Breast epithelium (tissue), 3 donors: ENCODE measurements at regions not wholly inside any gene's neighbourhood (a gene's known extent, or its start where the extent isn't known, plus 50 kb on each side); places are given as distances from the start of the nearest gene placed in this dataset.

ENCODE experiments used
- POLR2AphosphoS5 ChIP-seq, 3 donors: sonication (generic); formaldehyde crosslinking; IDR thresholded peaks; one replicate each; pipeline ENCODE4 v1.6.1; 2017; ENCODE audit warnings: antibody characterized with exemption in 3 of 3
- TF ChIP-seq, protein P1 (sequence below), 3 donors: fragments of 450-650 bp; IDR thresholded peaks; one replicate each; pipeline ENCODE4 v1.5.1; 2016 to 2017; ENCODE audit warnings: antibody characterized with exemption in 3 of 3, mild to moderate bottlenecking in 3 of 3, moderate library complexity in 3 of 3

DNA sequence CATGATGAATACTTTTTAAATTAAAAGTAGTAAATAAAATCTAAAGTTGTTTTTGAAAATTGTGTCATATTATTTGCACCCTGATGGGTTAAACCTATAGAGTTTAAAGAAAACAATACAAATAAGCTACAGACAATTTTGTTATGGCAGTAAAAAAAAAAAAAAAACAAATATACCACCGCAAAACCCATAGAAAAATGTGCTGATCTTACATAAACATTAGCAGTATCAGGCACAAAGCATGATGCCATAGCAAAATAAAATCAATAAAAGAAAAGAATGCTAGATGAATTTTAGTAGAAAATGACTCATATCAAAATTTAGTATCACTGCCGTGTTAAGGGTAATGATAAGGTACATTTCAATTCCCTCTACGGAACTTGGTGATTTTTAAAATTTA is 826.0 kb downstream of the SLITRK1 start:
- TF ChIP-seq, protein P1, sequence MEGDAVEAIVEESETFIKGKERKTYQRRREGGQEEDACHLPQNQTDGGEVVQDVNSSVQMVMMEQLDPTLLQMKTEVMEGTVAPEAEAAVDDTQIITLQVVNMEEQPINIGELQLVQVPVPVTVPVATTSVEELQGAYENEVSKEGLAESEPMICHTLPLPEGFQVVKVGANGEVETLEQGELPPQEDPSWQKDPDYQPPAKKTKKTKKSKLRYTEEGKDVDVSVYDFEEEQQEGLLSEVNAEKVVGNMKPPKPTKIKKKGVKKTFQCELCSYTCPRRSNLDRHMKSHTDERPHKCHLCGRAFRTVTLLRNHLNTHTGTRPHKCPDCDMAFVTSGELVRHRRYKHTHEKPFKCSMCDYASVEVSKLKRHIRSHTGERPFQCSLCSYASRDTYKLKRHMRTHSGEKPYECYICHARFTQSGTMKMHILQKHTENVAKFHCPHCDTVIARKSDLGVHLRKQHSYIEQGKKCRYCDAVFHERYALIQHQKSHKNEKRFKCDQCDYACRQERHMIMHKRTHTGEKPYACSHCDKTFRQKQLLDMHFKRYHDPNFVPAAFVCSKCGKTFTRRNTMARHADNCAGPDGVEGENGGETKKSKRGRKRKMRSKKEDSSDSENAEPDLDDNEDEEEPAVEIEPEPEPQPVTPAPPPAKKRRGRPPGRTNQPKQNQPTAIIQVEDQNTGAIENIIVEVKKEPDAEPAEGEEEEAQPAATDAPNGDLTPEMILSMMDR (IDR thresholded peaks at IDR 0.05): no peak
- TF ChIP-seq POLR2AphosphoS5 (IDR thresholded peaks at IDR 0.05): no peak
